ENCODE measurements at regions not wholly inside any gene's neighbourhood (a gene's known extent, or its start where the extent isn't known, plus 50 kb on each side); places are given as distances from the start of the nearest gene placed in this dataset.

DNA sequence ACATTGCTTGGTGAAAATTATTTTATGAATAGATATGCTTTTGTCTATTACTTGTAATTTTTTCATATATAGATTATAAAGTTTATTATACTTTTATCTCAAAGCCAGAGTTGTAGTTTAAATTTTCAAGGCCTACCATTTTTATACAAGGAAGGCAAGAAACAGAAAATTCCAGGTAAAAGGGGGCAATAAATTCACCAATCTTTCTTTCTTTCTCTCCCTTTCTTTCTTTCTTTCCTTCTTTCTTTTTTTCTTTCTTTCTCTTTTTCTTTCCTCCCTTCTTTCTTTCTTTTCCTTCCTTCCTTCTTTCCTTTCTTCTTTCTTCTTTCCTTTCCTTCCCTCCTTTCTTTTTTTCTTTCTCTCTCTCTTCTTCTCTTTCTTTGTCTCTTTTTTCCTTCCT, 529.4 kb downstream of the PCDH17 start:
- in situ Hi-C loops (cut with MboI; ENCODE audit: low sequenced_read_pairs) = no loop called here

DNA sequence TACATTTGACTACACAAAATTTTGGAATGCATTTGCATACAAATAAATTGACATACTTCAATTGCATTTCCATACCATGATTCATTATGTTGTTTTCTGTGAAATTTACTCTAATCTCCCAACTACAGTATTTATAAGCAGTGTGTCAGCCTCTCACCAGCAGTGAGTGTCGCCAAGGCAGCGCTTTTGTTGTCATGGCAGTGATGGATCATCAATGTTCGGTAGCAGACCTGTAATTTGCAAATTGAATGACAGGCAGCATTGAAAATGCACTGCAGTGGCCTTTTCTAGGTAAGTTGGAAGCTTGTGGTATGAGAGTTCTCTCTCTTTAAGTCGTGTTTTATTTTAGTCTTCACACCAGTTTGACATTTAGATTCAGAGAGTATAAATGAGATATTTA, 534.1 kb downstream of the PCDH17 start:
- in situ Hi-C loops (cut with MboI; ENCODE audit: low sequenced_read_pairs) = no loop called here

DNA sequence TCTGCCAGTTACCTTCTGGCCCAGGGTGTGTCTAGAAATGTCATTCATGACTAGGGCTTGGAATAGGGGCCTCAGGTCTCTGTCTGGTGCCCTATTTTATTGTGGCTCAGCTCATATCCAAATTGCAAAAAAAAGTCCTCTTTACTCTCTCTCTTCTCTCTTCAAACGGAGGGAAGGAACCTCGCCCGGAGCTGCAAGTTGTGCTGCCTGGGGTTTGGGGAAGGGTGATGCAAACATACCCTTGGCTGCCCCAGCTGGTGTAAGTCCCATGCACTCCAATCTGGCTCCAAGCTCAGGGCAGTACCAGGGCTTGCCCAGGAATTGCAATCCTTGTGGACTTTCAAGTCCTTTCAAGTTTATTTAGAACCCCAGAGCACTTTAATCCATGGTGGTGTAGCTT, 549.6 kb downstream of the PCDH17 start:
- in situ Hi-C loops (cut with MboI; ENCODE audit: low sequenced_read_pairs) = no loop called here

DNA sequence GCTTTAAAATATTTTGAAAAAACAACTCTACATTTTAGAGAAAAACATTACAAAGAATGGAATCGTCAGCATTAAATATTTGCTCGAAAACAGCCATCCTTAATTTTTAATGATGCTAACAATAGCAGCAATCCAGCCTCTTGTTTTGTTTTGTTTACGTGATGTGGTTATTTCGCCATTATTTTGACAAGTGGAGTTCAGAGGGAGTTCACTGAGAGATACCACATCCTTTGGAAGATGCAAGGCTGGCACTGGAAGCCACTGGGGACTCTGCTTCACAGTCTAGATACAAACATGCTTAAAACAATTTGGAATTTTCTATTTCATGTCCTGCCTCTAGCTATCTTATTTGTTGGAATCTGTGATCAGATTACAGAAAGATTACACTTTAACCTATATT, 556.3 kb downstream of the PCDH17 start:
- in situ Hi-C loops (cut with MboI; ENCODE audit: low sequenced_read_pairs) = no loop called here

DNA sequence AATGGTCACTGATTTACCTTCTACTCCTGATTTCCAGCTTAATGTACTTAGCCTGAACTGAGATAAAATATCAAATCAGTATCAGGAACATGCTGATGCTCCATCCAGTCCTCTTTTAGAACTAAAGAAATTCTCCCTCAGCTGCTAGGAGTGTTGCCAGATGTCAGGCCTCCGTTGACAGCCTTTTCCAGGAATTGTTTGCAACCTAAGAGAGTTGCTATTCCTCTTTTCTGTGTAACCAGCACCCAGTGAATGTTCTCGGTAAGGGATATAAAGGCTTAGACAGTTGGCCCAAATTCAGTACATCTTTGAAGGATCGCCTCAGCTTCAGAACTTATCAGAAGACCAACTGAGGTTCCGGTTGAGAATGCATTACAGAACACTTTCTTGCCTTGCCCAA, 559.0 kb downstream of the PCDH17 start:
- in situ Hi-C loops (cut with MboI; ENCODE audit: low sequenced_read_pairs) = no loop called here

DNA sequence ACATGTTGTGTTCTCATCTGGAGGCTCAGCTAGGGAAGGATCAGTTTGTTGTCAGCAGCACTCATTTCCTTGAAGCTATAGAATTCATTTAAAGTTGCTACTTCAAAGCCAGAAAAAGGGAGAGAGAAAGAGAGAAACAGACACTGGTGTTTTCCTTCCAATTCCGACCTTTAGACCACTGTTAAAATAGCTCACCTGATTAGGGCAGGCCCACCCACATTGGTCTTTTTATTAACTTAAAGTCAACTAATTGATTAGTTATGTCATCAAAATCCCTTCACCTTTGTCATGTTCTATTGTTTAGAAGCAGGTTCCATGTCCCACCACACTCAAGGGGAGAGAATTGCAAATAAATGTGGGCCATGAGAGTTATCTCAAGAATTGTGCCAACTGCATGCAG, 560.2 kb downstream of the PCDH17 start:
- in situ Hi-C loops (cut with MboI; ENCODE audit: low sequenced_read_pairs) = no loop called here

DNA sequence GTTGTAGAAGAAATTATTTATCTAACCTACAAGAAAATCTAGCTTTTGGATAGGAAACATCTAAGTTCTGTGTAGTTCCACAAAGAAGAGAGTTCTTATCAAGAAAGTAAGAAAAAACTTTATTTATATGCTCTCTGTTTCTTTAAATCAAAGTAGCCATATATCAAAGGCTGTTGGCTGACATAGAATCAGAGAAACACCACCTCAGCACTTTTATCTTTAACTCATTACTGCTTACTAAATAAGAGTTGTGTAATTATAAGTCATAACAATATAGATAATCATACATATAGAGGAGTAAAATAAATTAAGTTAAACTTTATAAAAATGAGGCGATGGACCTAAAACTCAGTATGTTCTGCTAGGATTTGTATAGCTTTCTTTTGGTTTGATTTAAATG, 570.6 kb downstream of the PCDH17 start:
- in situ Hi-C loops (cut with MboI; ENCODE audit: low sequenced_read_pairs) = no loop called here

DNA sequence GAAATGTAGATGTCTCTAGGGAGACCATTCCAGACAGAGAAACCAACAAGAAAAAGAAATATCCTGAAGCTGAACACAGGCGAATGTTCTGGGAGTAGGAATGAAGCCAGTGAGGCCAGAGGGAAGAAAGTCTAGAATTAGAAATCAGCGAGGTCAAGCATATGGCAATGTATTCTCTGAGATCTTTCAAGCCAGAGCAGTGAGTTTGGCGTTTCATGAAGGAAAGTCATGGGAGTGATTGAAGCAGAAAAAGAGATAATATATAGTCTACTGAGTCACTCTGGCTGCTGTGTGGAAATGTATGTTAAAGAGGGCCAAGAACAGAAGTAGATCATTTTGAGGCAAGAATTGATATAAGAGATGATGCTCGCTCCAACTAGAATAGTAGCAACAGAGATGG, 576.0 kb downstream of the PCDH17 start:
- in situ Hi-C loops (cut with MboI; ENCODE audit: low sequenced_read_pairs) = no loop called here

DNA sequence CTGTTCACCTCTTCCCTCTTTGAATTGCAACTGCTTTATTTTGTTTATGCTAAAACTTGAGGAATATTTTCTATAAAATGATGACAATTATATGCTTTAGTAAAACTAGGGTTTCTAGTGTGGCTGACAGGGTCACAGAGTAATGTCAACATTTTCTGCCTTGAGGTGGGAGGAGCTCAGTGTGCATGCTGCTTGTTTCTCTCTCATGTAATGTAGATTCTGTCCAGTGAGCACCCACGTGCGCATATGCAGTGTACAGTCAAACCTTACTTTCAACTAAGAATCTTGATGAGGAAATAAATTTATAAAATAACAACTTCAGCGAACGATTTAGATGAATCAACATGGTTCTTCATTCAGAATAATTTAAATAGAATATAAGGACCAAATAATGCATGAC, 603.9 kb downstream of the PCDH17 start:
- in situ Hi-C loops (cut with MboI; ENCODE audit: low sequenced_read_pairs) = no loop called here

DNA sequence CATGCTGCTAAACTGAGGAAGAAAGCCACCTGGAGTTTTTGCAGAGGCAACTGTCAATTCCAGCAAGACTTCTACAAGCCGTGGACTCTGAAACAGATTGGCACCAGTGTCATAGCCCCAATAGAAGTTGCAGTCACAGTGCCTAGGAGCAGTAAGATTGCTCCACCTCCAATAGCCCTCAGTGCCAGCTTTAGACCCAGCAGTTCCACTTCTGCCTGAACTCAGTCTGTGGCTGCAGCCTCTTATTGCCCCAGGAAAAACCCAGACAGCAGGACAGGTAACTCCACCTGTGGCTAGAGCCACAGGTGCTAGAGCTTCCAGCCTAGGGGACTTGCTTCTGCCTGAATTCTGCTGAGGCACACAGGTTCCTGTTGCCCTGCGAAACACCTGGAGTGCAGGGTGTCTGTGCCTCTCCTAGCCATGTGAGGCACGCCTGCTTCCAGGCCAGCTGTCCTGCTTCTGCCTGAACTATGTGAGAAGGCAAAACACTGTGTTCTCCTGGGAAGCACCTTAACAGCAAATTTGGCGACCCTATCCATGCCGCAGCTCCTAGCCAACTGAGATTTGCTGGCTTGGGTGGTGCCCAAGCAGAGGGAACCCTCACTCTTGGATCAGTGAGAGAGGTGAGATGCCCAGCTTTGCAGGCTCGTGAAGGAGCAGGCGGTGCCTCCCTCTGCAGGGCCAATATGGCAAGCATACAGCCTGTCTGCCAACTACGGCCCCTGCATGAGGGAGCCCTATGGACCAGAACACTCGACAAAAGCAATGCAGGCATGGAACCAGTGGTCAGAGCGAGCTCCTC, 607.6 kb downstream of the PCDH17 start:
- in situ Hi-C loops (cut with MboI; ENCODE audit: low sequenced_read_pairs) = no loop called here

DNA sequence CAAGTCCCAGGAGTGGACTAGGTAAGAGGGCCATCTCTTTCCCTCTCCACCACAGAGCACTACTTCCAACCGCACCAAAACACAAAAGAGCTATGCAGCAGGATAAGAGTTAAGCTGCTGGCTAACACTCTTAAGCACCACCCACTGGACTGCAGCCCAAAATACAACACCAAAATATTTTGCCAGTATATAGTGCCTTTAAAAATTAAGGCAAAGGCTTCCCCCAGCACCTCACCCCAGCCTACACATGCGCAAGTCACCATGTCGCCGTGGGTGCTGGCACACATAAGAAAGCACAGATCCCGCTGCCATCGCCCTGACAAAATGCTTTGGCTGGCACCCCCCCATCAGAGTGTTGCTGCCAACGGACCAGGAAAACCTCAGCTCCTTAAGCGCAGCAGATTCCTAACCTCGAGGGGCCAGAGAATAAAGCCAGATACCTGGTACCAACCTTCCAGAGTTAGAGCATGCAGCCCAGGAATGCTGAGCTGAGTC, 608.3 kb downstream of the PCDH17 start:
- in situ Hi-C loops (cut with MboI; ENCODE audit: low sequenced_read_pairs) = no loop called here

DNA sequence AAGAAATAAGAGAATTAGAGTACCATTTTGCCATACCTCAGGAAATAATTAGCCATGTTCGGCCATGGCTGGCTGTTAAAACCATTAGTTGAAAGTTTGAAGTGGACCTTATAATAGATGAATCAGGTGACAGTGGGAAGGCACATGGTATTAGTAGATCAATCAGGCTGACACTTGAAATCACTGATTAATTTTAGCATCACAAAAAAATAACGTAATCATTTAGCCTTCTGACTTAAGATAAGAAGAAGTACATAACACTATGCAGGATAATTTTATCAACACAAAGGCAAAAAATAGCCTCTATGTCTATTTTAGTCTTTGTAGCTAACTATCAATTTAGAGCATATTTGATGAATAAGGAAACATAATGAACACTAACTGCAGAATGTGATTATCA, 615.5 kb downstream of the PCDH17 start:
- in situ Hi-C loops (cut with MboI; ENCODE audit: low sequenced_read_pairs) = no loop called here

DNA sequence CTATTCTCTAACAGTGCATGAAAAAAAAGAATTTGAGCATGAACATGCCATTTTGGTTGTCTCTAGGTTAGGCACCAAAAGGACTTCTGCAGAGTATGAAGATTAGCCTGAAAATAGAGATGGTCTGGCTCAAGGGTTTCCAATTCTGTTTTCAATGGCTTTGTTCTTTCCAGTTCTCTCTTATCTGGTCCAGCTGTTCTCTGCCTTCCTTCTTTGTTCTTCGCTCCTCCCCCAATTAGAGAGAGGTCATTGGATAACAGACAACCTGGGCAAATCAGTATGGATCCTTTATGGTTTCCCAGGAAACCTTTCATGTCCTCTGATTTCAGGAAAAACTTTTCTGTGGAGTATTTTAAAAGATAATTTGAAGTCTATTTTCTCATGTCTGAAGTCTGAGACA, 623.4 kb downstream of the PCDH17 start:
- in situ Hi-C loops (cut with MboI; ENCODE audit: low sequenced_read_pairs) = no loop called here

DNA sequence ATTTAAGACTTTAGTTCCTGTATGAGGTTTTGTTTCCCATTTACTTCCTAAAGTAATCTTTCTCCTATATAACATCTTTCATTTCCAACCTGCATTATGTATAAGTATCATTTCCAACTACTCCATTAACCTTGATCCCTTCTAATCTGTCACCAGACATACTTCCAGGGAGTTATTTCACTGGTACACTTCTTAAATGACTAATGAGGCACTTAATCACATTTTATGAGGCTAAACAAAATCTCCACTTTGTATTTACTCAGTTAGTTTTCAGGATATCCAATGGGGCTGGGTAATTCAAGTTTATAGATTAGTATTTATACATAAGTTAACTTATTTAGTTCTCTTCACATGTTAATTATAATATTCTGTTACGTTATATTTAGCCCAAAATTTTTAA, 634.7 kb downstream of the PCDH17 start:
- in situ Hi-C loops (cut with MboI; ENCODE audit: low sequenced_read_pairs) = no loop called here

DNA sequence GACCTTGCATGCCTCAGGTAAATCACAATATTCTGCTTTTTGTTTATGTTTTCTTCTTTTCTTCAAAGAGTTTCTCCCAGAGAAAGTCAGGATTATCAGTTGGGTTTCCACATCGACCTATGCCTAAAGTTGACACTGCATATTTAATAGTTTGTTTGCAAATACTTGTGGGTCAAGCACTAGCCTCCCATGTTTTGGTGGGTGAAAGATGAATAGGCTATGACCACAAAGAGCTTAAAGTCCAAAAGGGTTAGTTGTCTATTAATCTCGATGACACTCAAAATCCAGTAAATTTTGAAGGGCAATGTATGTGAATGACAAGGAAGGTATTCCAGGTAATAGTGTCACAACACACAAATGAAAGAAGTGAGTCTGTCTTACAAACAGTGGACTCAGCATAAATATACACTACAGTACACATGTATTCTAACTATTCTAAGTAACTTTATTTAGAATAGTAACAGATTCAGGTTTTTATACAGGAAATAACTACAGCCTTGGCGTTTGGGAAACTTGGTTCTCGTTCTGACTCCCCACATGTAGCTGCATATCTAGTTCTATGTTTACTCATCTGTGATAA, 667.1 kb downstream of the PCDH17 start:
- in situ Hi-C loops (cut with MboI; ENCODE audit: low sequenced_read_pairs) = no loop called here

DNA sequence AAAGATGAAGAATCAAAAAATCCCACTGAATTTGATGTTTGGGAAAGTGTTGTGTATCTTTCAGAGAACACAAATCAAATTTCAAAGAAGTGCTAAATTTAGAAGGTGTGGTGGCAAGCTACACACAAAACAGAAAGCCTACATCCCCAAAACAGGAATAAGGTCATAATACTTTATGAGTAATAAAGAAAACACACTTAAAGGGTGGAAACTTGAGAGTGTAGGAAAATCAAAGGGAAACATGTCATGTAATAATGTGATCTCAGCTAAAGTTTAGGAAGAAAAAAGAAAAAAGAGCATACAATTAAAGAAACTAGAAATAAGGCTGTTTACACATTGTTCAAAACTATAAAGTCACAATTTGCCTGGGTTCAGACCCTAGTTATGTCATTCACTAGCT, 668.7 kb downstream of the PCDH17 start:
- in situ Hi-C loops (cut with MboI; ENCODE audit: low sequenced_read_pairs) = no loop called here

DNA sequence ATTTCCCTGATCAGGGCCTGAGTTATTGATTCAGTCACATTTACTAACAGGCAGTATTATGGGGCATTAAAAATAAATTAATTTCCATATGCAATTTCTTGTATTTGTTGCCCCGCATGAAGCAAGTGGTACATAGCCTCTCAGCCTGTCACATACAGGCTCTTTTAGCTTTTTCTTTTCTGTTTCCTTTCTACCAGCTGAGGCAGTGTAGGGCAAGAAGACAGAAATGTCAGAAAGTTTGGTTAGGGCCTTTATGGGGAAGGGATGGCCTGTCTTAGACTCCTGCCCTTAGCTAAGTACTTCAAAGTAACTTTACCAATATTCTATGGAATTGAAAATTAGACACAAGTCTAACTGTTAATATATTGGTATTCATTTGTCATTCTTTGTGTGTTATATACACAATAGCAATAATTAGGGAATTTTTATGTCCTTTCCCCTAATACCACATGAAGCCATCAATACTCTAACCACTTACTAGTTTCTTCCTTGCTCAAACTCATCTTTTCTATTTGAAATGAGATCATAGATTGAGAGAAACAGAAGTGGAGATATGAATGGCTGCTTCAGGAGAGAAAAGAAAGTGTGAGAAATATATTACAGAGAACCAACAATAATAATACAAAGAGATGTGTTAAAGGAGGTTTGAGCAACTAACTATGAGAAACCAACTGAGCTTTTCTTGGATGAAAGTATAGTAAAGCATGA, 669.6 kb downstream of the PCDH17 start:
- in situ Hi-C loops (cut with MboI; ENCODE audit: low sequenced_read_pairs) = no loop called here

DNA sequence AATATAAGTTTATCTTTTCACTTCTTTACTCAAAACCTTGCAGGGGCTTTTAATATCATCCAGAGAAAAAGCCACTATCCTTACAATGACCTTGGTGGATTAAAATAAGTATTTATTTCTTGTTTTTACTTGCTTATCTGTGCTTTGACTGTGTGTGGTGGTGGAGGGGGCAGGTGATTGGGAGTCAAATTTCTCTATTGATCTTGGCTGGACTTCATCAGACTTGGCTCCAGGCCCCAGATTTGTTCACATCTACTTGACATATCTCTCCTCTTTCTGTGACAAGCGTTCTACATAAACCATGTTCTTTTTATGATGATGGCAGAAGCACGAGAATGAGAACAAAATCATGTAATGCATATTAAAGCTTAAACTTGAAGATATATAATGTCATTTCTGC, 670.8 kb downstream of the PCDH17 start:
- in situ Hi-C loops (cut with MboI; ENCODE audit: low sequenced_read_pairs) = no loop called here

DNA sequence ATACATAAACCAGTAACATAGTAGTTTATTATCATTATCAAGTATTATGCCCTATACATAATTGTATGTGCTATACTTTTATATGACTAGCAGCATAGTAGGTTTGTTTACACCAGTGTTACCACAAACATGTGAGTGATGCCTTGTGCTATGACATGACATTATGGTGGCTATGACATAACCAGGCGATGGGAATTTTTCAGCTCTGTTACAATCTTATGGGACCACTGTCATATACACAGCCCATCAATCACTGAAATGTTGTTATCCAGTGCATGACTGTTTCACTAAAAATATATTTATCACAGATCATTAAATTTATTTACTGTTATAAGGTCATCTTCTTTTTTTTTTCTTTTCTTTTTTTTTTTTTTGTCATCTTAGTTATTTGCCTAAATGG, 674.5 kb downstream of the PCDH17 start:
- in situ Hi-C loops (cut with MboI; ENCODE audit: low sequenced_read_pairs) = no loop called here

DNA sequence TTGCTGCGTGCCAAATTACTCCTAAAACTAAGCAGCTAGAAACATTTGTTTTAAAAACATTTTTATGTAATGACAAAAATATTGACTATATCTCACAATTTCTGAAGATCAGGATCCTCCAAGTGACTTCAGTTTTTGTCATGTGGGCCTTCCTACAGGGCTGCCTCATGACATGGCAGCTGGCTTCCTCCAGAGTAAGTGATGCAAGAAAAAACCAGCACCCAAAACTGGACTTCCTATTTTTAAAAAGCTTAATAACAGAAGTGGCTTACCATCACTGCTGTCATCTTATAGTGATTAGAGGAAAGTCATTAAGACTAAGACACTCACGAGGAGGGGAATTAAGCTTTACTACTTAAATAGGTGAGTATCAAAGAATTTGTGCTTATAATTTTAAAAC, 681.7 kb downstream of the PCDH17 start:
- in situ Hi-C loops (cut with MboI; ENCODE audit: low sequenced_read_pairs) = no loop called here

DNA sequence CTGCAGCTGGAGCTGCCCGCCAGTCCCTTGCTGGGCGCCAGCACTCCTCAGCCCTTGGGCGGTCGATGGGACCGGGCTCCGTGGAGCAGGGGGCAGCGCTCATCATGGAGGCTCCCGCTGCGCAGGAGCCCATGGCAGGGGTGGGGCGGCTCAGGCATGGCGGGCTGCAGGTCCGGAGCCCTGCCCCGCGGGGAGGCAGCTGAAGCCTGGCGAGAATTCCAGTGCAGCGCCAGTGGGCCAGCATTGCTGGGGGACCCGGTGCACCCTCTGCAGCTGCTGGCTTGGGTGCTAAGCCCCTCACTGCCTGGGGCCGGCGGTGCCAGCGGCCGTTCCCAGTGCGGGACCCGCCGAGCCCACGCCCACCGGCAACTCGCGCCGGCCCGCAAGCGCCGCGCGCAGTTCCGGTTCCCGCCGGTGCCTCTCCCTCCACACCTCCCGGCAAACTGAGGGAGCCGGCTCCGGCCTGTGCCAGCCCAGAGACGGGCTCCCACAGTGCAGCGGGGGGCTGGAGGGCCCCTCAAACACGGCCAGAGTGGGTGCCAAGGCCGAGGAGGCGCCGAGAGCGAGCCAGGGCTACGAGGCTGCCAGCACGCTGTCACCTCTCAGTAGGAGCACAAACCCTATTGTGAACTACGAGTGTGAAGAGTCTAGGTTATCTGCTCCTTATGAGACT, 687.1 kb downstream of the PCDH17 start:
- in situ Hi-C loops (cut with MboI; ENCODE audit: low sequenced_read_pairs) = no loop called here

DNA sequence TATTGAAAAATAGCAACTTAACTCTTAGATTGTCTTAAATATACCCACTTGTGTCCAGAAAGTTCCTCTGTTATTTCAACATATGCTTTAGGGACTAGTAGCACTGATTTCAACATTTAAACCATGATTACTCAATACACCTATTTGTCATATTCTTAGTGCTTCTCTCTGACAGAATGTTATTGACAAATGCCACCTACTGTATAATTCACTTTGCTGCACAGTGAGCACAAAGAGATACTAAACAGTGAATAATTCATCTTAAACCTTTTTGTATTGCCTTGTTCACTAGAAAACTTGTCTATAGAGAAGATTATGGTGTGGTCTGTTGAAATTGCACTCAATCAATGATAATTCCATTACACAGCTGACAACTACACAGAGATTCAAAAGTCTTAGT, 692.6 kb downstream of the PCDH17 start:
- in situ Hi-C loops (cut with MboI; ENCODE audit: low sequenced_read_pairs) = no loop called here
